ENCODE measurements at regions not wholly inside any gene's neighbourhood (a gene's known extent, or its start where the extent isn't known, plus 50 kb on each side); places are given as distances from the start of the nearest gene placed in this dataset.

GRCh38 chr15:85324202-85324601 is 56.2 kb upstream of the AKAP13 start:
- no peak overlapping the region for H3K27ac ChIP-seq (replicated peaks in 1 of 4)
- no peak for TF ChIP-seq POLR2AphosphoS5 (IDR thresholded peaks at IDR 0.05)
- no peak for TF ChIP-seq EP300 (IDR thresholded peaks at IDR 0.05)
- no peak for TF ChIP-seq POLR2A (IDR thresholded peaks at IDR 0.05; ENCODE audit: low read depth)
- no peak for TF ChIP-seq CTCF (IDR thresholded peaks at IDR 0.05)
- WGBS: 53% methylated on average over 2 of the region's 2 CpGs
- DNase-seq (ENCODE audit: extremely low spot score): peak; percentile 1
- H3K4me1 ChIP-seq: peaks cover 0 to 5% (median 2%) of the 10 kb centered on the region in 4 donors
- no peaks in the 10 kb centered on the region for H3K36me3 ChIP-seq
- intact Hi-C loops (cut with DNase I): no loop called here
- peaks cover 0 to 5% (median 0%) of the 10 kb centered on the region in 4 donors for H3K9me3 ChIP-seq
- H3K4me3 ChIP-seq: no peak overlapping the region
- no peaks in the 10 kb centered on the region for H3K27me3 ChIP-seq

DNA sequence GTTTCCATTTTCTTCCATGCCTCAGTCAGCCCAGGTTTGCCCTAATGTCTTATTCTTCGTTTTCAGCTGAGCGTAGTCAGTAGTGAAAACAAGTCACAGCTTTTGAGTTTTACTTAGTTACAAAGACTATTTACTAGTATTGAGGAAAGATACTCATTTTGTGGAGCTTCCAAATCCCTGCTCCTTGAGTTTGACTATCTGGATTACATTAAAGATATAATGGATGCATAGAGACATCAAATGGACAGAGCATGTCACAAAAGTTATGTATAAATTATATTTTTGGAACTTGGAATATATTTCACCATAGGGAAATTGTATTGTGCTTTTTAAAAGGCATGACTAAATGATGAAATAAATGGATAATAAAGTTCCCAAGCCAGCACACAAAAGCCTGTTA is 54.6 kb upstream of the AKAP13 start:
- Histone ChIP-seq H3K4me1 (peaks cover 8 to 18% (median 12%) of the 10 kb centered on the region in 4 donors), H3K4me3 (no peak overlapping the region), H3K9me3 (peaks cover 0 to 5% (median 0%) of the 10 kb centered on the region in 4 donors), H3K27me3 (no peaks in the 10 kb centered on the region), H3K27ac (replicated peaks in 1 of 4) (no peak overlapping the region), H3K36me3 (no peaks in the 10 kb centered on the region)
- intact Hi-C loops (cut with DNase I): no loop called here
- TF ChIP-seq CTCF (IDR thresholded peaks at IDR 0.05) (no peak), EP300 (IDR thresholded peaks at IDR 0.05) (no peak), POLR2A (IDR thresholded peaks at IDR 0.05; ENCODE audit: low read depth) (no peak), POLR2AphosphoS5 (IDR thresholded peaks at IDR 0.05) (no peak)
- DNase-seq (ENCODE audit: extremely low spot score): peak; percentile 50
- WGBS: 87% methylated on average over 2 of the region's 2 CpGs

GRCh38 chr15:85326291-85326690 is 54.1 kb upstream of the AKAP13 start:
- Histone ChIP-seq H3K4me1 (peaks cover 12 to 22% (median 16%) of the 10 kb centered on the region in 4 donors), H3K27me3 (no peaks in the 10 kb centered on the region), H3K27ac (replicated peaks in 1 of 4) (no peak overlapping the region), H3K36me3 (no peaks in the 10 kb centered on the region), H3K4me3 (no peak overlapping the region), H3K9me3 (peaks cover 0 to 5% (median 0%) of the 10 kb centered on the region in 4 donors)
- intact Hi-C loops (cut with DNase I): no loop called here
- TF ChIP-seq CTCF (IDR thresholded peaks at IDR 0.05) (no peak), POLR2AphosphoS5 (IDR thresholded peaks at IDR 0.05) (no peak), POLR2A (IDR thresholded peaks at IDR 0.05; ENCODE audit: low read depth) (no peak), EP300 (IDR thresholded peaks at IDR 0.05) (no peak)
- DNase-seq (ENCODE audit: extremely low spot score): no peak

DNA sequence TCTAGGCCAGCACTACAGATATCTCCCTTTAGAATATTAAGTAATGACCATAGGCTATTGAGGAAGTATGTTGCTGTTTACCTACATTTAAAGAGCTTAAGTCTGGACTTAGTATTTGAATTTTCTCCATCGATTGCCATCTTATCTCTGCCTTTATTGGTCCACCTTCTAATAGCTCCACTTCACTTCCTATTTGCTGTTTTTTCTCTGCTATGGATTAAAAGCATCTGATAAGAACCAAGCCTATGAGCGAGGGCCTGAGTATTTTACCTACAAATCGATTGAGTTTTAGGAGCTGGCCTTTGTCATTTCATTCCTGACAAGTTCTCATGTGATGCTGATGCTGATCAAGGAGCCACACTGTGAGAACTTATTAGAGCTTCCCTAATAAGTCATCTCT is 52.6 kb upstream of the AKAP13 start:
- Histone ChIP-seq H3K36me3 (no peaks in the 10 kb centered on the region), H3K4me1 (peaks cover 23 to 37% (median 25%) of the 10 kb centered on the region in 4 donors), H3K9me3 (no peaks in the 10 kb centered on the region), H3K4me3 (no peak overlapping the region), H3K27me3 (no peaks in the 10 kb centered on the region), H3K27ac (replicated peaks in 1 of 4) (peak overlapping the region in 1 of 4 donors; percentile 93)
- TF ChIP-seq EP300 (IDR thresholded peaks at IDR 0.05): no peak
- no peak for TF ChIP-seq CTCF (IDR thresholded peaks at IDR 0.05)
- TF ChIP-seq POLR2A (IDR thresholded peaks at IDR 0.05; ENCODE audit: low read depth): no peak
- TF ChIP-seq POLR2AphosphoS5 (IDR thresholded peaks at IDR 0.05): no peak
- intact Hi-C loops (cut with DNase I): no loop called here
- WGBS: 94% methylated on average over 3 of the region's 3 CpGs
- peak; percentile 34 for DNase-seq (ENCODE audit: extremely low spot score)
